DLD1 (cell line): ENCODE measurements at regions not wholly inside any gene's neighbourhood (a gene's known extent, or its start where the extent isn't known, plus 50 kb on each side); places are given as distances from the start of the nearest gene placed in this dataset.

Experiments
- in situ Hi-C: cut with HindIII; loops from 2 replicates; pipeline ENCODE4 v1.10.0; 2017; ENCODE audit warnings: low sequenced_read_pairs

DNA sequence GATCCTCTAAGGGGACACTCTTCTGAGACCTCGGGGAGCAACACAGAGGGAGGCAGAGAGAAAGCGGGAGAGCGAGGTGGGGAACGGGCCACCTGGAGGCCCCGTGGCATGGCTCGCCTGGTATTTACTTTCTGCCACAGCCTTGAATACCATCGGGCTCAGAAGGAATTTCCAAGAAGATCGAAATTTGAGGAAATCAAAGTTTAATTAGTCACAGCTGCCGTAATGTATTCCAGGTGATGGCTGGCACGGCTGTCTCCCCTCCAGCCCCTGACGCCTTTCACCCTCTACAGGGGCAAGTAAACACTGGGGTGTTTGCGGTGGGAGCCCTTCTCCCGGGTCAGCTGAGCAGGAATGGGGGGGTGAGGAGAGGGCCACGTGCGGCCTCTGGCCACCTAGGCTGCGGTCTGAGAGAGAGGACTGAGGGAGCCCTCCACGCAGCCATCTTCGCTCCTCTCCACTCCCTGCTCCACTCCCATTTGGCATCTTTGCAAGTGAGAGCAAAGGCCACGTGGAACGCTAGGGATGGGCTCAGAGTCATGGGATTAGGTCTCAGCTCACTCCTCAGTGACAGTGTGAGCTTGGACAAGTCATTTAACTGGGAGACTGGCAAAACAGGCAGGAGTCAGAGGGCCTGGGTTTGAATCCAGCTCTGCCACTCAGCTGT is 125.2 kb downstream of the SYF2 start:
- in situ Hi-C loops: no loop called here

DNA sequence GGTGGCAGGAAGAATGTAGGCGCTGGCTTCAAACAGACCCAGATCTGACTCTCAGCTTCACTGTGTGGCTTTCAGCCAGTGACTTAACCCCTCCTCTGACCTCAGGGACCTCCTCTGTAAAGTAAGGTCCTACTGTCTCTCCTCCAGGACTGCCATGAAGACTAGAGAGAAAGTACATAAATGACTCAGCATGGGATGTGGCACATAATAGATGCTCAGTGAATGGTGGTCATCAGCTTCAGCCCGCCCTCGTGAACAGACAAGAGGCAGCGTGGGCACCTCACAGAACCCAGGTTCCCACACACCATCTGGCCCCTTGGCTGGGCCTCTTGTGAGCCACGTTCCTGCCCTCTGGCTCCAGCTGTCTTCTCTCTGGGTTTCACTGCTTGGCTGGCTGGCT is 126.0 kb downstream of the SYF2 start:
- in situ Hi-C loops: no loop called here

GRCh38 chr1:25105836-25106235 is 126.5 kb downstream of the SYF2 start:
- in situ Hi-C loops: no loop called here

GRCh38 chr1:25104932-25105561 is 127.3 kb downstream of the SYF2 start:
- in situ Hi-C loops: no loop called here

DNA sequence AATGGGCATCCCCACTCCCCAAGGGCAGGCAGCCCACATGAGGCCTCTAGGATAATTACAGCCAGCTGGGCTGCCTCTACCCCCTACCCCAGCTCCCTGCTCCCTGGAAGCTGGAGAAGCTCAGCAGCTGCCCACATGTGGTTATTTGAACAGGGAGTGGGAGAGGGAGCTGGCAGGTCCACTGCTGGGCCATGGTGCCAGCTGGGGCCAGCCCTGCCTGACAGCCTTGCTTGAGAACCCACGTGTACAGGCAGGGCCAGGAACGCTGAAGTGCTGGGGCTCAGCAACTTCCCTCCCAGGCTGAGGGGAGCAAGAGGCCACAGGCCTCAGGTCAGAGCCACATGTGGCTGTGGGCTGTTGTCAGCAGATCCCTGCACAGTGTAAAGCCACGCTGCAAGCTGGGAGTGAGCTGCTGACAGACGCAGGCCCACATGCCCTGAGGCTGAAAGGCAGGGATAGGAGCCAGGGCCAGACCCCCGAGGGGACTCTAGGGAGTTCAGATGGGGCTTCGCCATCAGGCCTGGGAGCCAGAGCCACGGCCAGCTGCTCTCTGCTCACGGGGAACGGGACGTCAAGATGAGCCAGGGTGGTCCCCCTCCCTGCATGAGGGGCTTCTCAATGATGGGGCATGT is 129.0 kb downstream of the SYF2 start:
- in situ Hi-C loops: no loop called here

- in situ Hi-C loops: no loop called here
These were observed 132.0 kb downstream of the SYF2 start for GRCh38 chr1:25100151-25100833.

- in situ Hi-C loops: no loop called here
These were observed 132.9 kb downstream of the SYF2 start for GRCh38 chr1:25099343-25099951.

DNA sequence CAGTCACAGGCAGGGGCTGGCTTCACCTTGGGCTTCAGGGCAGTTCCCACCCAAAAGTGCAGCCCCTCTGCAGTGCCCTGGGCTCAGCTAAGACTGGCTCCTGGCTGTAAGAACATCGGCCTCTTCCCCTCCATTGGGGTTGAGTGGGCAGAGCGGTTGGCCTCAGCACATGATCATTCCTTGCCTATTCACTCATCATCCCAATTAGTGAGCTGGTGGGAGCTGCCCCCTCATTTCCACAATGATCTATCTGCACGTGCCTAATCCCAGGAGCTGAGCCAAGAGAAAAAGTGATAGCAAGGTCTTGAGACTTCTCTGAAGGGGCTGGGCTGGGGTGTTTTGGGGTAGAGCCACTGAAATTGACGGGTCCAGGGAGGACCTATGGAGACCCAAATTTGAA is 133.6 kb downstream of the SYF2 start:
- in situ Hi-C loops: no loop called here

- in situ Hi-C loops: no loop called here
These were observed 135.8 kb downstream of the SYF2 start for GRCh38 chr1:25096307-25097150.

DNA sequence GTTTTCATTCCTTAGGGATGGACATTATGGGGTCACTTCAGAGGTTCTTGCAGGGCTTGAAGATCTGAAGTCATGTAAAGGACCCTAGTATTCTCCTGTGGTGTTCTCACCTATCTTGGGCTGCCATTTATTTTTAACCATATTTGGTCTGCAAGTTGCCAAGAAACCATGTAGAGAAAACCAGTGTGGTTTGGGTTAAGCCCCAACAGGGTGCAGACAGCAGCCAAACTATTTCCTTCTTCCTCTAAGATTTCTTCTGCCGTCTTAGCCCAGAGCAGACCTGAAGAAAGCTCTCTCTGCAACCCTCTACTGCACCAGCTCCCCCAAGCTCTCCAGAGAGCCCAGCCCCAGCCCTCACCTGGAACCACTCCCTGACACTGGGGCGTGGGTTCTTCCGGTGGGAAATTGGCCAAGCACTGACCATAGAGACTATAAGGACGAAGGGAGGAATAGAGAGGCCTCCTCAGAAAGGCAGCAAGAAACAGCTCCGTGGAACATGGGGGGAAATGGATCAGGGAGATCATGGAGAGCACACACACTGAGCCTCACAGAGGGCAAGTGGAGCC is 136.6 kb downstream of the SYF2 start:
- in situ Hi-C loops: no loop called here

- in situ Hi-C loops: loop anchor here (5.0 kb wide), 1 partner anchor 63 kb away; no protein-coding TSS in a partner anchor
These were observed 137.3 kb downstream of the SYF2 start for GRCh38 chr1:25094995-25095394.

DNA sequence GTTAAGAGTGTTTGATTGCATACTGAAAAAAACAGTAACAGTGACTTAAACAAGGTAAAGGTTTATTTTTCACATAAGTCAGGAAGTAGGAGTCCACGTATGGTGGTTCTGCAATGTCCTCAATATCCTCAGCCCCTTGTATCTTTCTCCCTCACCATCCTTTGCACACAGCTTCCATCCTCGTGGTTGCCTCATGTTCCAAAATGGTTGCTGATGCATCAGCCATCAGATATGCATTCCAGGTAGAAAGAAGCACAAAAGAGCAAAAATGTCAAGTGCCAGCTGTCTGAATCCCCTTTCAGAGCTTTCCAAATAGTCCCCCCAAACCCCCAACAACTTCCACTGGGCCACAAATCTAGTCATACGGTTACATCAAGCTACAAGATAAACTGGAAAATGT is 138.1 kb downstream of the SYF2 start:
- in situ Hi-C loops: loop anchor here (5.0 kb wide), 1 partner anchor 62 kb away; no protein-coding TSS in a partner anchor

GRCh38 chr1:25091658-25092057 is 140.6 kb downstream of the SYF2 start:
- in situ Hi-C loops: loop anchor here (5.0 kb wide), 1 partner anchor 59 kb away; no protein-coding TSS in a partner anchor

GRCh38 chr1:25090707-25091422 is 141.4 kb downstream of the SYF2 start:
- in situ Hi-C loops: loop anchor here (5.0 kb wide), 1 partner anchor 59 kb away; no protein-coding TSS in a partner anchor

DNA sequence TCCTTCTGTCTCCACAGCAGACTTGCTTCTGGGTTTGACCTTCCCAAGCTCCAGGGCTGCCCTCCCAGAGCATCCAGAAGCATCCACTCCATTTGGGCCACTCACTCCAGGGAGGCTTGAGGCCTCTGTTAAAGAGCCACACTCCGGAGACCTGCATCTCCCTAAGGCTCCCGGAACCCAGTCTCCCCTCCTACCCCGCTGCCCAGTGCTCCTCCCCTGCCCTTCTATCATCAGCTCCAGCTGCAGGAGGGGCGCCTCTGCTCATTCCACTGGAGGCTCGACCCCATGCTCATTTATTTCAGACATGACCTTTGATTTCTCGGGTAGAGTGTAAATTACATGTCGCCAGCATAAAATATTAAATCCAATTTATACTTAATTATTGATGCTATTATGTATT is 142.5 kb downstream of the SYF2 start:
- in situ Hi-C loops: loop anchor here (5.0 kb wide), 1 partner anchor 57 kb away; no protein-coding TSS in a partner anchor

DNA sequence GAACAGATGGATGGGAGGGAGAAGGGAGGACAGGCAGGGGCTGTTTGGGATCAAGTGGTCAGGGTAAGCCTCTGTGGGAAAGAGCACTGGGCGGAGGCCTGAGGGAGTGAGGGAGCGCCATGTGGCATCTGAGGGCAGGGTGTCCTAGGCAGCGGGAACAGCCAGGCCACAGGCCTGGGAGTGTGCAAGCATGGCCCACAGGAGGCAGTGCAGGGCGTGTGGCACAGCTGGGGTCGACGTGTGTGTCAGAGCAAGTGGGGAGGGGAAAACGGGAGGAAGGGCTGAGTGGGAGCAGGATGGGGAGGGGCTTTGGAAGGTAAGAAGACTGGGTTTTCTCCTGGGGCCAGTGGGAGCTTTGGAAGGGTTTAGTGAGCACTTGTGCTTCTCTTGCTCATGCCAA is 143.4 kb downstream of the SYF2 start:
- in situ Hi-C loops: no loop called here

DNA sequence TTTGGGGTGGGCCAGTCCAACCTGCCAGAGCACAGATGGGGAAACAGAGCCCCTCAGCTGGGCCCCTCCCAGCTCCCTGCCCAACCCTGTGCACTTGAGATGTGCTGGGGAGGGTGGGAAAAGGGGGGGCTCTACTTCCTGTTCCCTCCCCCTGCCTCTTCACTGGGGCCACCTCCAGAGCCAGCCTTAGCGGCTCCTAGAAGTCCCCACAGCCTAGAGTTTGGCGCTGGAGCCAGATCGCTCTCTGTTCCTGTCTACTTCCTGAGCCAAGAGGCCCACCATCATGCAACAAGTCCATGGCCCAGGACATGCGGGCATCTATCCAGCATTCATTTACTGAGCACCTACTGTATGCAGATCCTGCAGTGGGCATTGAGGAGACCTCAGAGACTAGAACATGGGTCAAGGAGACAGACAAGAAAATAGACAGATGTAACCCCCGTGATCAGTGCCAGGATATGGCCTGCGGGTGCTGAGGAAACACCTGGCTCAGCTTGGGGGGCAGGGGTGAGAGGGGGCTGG is 144.1 kb downstream of the SYF2 start:
- in situ Hi-C loops: no loop called here

DNA sequence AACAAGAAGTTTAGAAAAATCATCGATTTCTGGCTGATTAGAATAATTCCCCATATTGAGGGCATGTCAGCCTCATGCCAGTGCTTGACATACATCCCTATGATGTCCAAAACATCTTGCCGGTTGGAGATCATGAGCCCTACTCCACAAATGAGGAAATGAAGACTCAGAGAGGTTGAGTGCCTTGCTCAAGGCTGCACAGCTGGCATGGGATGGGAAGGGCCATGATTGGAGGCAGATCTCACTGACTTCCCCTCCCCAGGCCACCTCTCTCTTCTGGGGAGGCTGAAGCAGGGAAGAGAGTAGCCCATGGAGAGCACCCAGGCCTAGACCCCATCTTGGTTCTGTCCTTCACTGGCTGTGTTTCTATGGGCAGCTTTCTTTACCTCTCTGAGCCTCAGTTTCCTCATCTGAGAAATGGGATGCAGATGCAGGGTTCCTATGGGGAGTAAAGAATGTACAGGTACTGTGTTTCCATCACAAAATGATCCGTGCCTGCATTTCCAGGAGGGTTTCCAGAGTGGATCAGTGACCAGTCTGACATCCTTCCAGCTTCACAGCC is 145.7 kb downstream of the SYF2 start:
- in situ Hi-C loops: no loop called here

DNA sequence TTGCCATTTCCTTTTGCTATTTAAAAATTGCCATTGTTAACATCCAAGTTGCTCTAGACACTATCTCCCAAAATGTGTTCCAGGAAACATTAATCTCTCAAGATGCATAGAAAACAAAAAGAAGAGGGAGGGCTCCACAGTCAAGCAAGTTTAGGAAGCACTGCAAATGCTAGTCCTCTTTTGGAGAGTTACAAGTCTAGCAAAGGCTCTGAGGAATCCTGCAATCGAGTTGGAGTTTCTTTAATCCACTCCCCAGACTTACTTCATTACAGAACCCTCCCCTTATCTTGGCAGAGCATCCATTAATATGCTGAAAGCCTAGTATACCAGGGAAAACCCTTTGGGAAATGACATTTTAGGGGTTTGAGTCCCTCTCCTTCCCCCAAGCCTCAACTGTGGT is 147.9 kb downstream of the SYF2 start:
- in situ Hi-C loops: no loop called here
